WERI-Rb-1 (cell line): ENCODE measurements at regions not wholly inside any gene's neighbourhood (a gene's known extent, or its start where the extent isn't known, plus 50 kb on each side); places are given as distances from the start of the nearest gene placed in this dataset.

Experiments
- DNase-seq: peaks from one replicate; pipeline ENCODE4 v3.0.0-alpha.2; 2020
- H3K27ac ChIP-seq: fragments of 250-450 bp; sonication (Bioruptor Pico); 2 replicates; pipeline ENCODE4 v1.5.1; 2020; ENCODE audit warnings: mild to moderate bottlenecking, moderate library complexity
- H3K27me3 ChIP-seq: fragments of 250-450 bp; sonication (Bioruptor Pico); 2 replicates; pipeline ENCODE4 v1.5.1; 2021; ENCODE audit warnings: mild to moderate bottlenecking, low read depth, moderate library complexity; ENCODE audit not compliant: insufficient read depth, severe bottlenecking
- H3K36me3 ChIP-seq: fragments of 250-450 bp; sonication (Bioruptor Pico); 2 replicates; pipeline ENCODE4 v1.5.1; 2020; ENCODE audit warnings: mild to moderate bottlenecking, moderate library complexity
- H3K4me3 ChIP-seq: 2 replicates; pipeline ENCODE4 v1.5.1; 2011; ENCODE audit warnings: low read depth, mild to moderate bottlenecking, control low read depth, low read length
- H3K9me3 ChIP-seq: fragments of 250-450 bp; sonication (Bioruptor Pico); 2 replicates; pipeline ENCODE4 v1.5.1; 2021; ENCODE audit warnings: mild to moderate bottlenecking, moderate library complexity; ENCODE audit not compliant: severe bottlenecking
- TF ChIP-seq, protein P1 (sequence below): IDR thresholded peaks from 2 replicates; pipeline ENCODE4 v1.5.1; 2011; ENCODE audit warnings: low read depth, mild to moderate bottlenecking, control low read depth, inconsistent platforms, low read length

GRCh38 chr5:112004867-112005622 lies 248.1 kb upstream of the NREP start:
- TF ChIP-seq, protein P1, sequence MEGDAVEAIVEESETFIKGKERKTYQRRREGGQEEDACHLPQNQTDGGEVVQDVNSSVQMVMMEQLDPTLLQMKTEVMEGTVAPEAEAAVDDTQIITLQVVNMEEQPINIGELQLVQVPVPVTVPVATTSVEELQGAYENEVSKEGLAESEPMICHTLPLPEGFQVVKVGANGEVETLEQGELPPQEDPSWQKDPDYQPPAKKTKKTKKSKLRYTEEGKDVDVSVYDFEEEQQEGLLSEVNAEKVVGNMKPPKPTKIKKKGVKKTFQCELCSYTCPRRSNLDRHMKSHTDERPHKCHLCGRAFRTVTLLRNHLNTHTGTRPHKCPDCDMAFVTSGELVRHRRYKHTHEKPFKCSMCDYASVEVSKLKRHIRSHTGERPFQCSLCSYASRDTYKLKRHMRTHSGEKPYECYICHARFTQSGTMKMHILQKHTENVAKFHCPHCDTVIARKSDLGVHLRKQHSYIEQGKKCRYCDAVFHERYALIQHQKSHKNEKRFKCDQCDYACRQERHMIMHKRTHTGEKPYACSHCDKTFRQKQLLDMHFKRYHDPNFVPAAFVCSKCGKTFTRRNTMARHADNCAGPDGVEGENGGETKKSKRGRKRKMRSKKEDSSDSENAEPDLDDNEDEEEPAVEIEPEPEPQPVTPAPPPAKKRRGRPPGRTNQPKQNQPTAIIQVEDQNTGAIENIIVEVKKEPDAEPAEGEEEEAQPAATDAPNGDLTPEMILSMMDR = no peak
- H3K27me3 ChIP-seq = no peaks in the 10 kb centered on the region
- H3K27ac ChIP-seq = no peak overlapping the region
- no peaks in the 10 kb centered on the region for H3K36me3 ChIP-seq
- DNase-seq = no peak
- H3K4me3 ChIP-seq = no peak overlapping the region
- H3K9me3 ChIP-seq = no peaks in the 10 kb centered on the region

DNA sequence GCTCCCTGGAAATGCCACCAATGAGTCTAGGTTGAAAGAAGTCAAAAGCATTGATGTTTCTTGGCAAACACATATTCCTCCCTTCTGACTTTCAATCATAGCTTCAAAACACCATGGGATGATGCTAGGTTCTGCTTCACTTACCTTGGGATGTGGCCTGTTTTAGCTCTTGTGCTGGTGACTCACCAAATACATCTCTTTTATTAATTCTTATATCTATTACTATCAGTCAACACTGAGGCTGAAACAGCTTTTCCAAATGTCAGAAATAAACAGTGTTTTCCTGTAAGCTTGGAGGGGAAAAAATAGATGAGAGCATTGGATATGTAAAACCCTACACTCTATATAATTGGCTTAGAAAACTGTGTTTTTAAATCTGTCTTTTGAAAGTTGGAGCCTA lies 245.4 kb upstream of the NREP start:
- Histone ChIP-seq H3K27me3 (no peaks in the 10 kb centered on the region), H3K9me3 (no peaks in the 10 kb centered on the region), H3K4me3 (no peak overlapping the region), H3K36me3 (no peaks in the 10 kb centered on the region), H3K27ac (no peak overlapping the region)
- TF ChIP-seq, protein P1 = no peak
- no peak for DNase-seq

DNA sequence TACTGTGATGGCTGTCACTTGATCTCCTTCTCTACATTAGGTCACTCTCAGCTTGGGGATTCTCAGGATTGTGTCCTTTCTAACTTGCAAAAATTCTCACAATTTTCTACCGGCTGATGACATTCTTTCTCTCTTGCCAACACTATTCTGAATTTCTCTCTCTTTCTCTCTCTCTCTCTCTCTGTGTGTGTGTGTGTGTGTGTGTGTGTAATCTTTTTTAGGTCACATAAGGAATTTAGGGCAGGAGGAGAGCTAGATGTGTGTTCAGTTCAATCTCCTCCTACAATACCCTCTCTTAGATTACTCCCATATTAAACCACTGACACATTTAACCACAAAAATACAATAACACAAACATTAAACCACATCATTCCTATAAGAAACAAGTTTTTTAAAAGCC lies 242.3 kb upstream of the NREP start:
- Histone ChIP-seq H3K4me3 (no peak overlapping the region), H3K27ac (no peak overlapping the region), H3K36me3 (no peaks in the 10 kb centered on the region), H3K9me3 (no peaks in the 10 kb centered on the region), H3K27me3 (no peaks in the 10 kb centered on the region)
- TF ChIP-seq, protein P1 = no peak
- no peak for DNase-seq

GRCh38 chr5:111998871-111999270 lies 241.9 kb upstream of the NREP start:
- no peak for DNase-seq
- H3K27ac ChIP-seq = no peak overlapping the region
- no peaks in the 10 kb centered on the region for H3K27me3 ChIP-seq
- H3K4me3 ChIP-seq = no peak overlapping the region
- H3K9me3 ChIP-seq = no peaks in the 10 kb centered on the region
- TF ChIP-seq, protein P1 = no peak
- H3K36me3 ChIP-seq = no peaks in the 10 kb centered on the region

DNA sequence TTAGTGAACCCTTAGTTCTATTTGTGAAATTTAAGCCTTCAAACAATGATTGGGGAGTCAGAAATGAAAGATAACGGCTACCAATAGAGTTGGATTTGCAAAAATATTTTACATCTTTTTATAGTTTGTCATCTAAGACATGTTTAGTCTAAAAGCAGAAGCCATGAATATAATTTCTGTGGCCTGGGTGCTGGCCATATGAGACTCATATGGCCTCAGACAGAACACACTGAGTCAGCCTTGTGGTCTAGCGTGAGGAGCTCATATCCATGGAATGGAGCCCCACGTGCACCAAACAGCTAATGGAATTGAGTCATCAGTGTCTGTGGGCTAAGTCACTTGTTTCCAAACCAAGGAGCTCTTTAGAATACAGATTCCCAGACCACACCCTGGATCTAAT lies 240.7 kb upstream of the NREP start:
- no peak overlapping the region for H3K4me3 ChIP-seq
- TF ChIP-seq, protein P1 = no peak
- no peaks in the 10 kb centered on the region for H3K36me3 ChIP-seq
- DNase-seq = no peak
- no peaks in the 10 kb centered on the region for H3K9me3 ChIP-seq
- H3K27me3 ChIP-seq = no peaks in the 10 kb centered on the region
- no peak overlapping the region for H3K27ac ChIP-seq

DNA sequence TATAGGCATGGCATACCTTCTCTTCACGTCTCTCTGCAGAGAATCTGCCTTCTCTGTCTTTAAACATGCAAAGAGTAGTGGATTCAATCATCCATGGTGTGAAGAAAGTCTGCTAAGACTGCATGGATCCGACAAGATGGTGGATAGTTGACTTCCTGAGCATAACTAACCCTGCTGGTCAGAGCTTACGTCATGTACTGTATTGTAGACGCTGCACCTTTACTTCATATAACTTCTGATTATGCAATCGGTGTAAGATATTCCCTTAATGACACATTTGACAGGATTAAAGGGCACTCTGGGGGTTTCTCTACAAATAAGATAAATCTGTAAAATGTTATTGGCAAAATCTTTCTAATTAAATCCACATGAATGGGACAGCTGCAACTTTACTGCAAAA lies 240.3 kb upstream of the NREP start:
- H3K27me3 ChIP-seq = no peaks in the 10 kb centered on the region
- no peak overlapping the region for H3K4me3 ChIP-seq
- H3K36me3 ChIP-seq = no peaks in the 10 kb centered on the region
- H3K9me3 ChIP-seq = no peaks in the 10 kb centered on the region
- TF ChIP-seq, protein P1 = no peak
- DNase-seq = no peak
- no peak overlapping the region for H3K27ac ChIP-seq
